Body of pancreas (tissue), 4 donors: ENCODE measurements at regions not wholly inside any gene's neighbourhood (a gene's known extent, or its start where the extent isn't known, plus 50 kb on each side); places are given as distances from the start of the nearest gene placed in this dataset.

Experiments
- POLR2A ChIP-seq, 3 donors: fragments of 450-650 bp; IDR thresholded peaks; one replicate each; pipeline ENCODE4 v1.6.1; 2016; ENCODE audit warnings: antibody characterized with exemption in 3 of 3, mild to moderate bottlenecking in 2 of 3
- TF ChIP-seq, protein P1 (sequence below), 7 experiments: fragments of 450-650 bp in 4 of 7; fragments of 200-600 bp in 3 of 7; sonication (generic) in 3 of 7; IDR thresholded peaks; one replicate each; pipeline ENCODE4 v1.5.1; 2016 to 2019; ENCODE audit warnings: antibody characterized with exemption in 7 of 7

DNA sequence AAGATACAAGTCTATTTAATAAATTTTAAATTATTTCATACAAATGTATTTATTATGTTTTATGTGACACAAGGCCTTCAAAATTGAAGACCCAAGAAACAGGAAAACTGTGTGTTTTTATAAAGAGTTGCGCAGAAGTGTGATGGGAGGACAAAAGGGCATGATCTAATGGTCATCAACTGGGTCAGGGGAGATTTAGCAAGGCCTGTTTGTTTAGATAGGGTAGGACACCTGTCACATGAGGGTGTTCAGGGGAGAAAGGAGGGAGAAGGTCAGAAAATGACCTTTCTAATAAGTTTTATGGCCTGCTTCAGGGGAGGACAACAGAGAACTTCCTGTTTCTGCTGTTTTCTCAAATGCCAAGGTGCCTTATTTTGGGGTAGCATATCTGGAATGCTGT lies 528.8 kb downstream of the STK39 start:
- TF ChIP-seq, protein P1, sequence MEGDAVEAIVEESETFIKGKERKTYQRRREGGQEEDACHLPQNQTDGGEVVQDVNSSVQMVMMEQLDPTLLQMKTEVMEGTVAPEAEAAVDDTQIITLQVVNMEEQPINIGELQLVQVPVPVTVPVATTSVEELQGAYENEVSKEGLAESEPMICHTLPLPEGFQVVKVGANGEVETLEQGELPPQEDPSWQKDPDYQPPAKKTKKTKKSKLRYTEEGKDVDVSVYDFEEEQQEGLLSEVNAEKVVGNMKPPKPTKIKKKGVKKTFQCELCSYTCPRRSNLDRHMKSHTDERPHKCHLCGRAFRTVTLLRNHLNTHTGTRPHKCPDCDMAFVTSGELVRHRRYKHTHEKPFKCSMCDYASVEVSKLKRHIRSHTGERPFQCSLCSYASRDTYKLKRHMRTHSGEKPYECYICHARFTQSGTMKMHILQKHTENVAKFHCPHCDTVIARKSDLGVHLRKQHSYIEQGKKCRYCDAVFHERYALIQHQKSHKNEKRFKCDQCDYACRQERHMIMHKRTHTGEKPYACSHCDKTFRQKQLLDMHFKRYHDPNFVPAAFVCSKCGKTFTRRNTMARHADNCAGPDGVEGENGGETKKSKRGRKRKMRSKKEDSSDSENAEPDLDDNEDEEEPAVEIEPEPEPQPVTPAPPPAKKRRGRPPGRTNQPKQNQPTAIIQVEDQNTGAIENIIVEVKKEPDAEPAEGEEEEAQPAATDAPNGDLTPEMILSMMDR (IDR thresholded peaks at IDR 0.05), result no peak
- TF ChIP-seq POLR2A (IDR thresholded peaks at IDR 0.05), result no peak
